Stimulated activated naive CD8-positive, alpha-beta T cell treated with anti-CD3 and anti-CD28 coated beads, Interleukin-15, Interleukin-2, amounts not matched to agents 100 U/mL and 50 U/mL, for 24 hours (primary cell): ENCODE measurements at regions not wholly inside any gene's neighbourhood (a gene's known extent, or its start where the extent isn't known, plus 50 kb on each side); places are given as distances from the start of the nearest gene placed in this dataset.

ENCODE experiments used
- ATAC-seq: fragments of 150-1000 bp; cut with Tn5 transposase; one replicate; pipeline ENCODE4 v1.10.0; 2021
- DNase-seq: peaks from one replicate; pipeline ENCODE4 v3.0.0; 2021

GRCh38 chr4:35884714-35885480 lies 359.4 kb downstream of the ARAP2 start:
- no peak for ATAC-seq

GRCh38 chr4:35897808-35898207 lies 346.5 kb downstream of the ARAP2 start:
- no peak for DNase-seq
- no peak for ATAC-seq

More at GRCh38 chr4:35884714-35885480, 359.4 kb downstream of the ARAP2 start:
- DNase-seq: no peak

- no peak for ATAC-seq
- DNase-seq: no peak
These were observed 343.7 kb downstream of the ARAP2 start for GRCh38 chr4:35900286-35901243.

GRCh38 chr4:35912174-35912573 lies 332.1 kb downstream of the ARAP2 start:
- ATAC-seq (no peak), DNase-seq (no peak)

GRCh38 chr4:35918491-35918977 lies 325.8 kb downstream of the ARAP2 start:
- no peak for DNase-seq
- ATAC-seq: no peak

GRCh38 chr4:35925806-35926205 lies 318.5 kb downstream of the ARAP2 start:
- DNase-seq: no peak
- ATAC-seq: peak; percentile 57

- DNase-seq (no peak), ATAC-seq (no peak)
These were observed 317.5 kb downstream of the ARAP2 start for GRCh38 chr4:35926788-35927187.

GRCh38 chr4:35933901-35934300 lies 310.4 kb downstream of the ARAP2 start:
- DNase-seq: no peak
- ATAC-seq: no peak

GRCh38 chr4:35934320-35934981 lies 309.9 kb downstream of the ARAP2 start:
- no peak for ATAC-seq
- DNase-seq: no peak

GRCh38 chr4:35938936-35939335 lies 305.4 kb downstream of the ARAP2 start:
- ATAC-seq: no peak
- DNase-seq: no peak

- ATAC-seq (no peak), DNase-seq (no peak)
These were observed 304.6 kb downstream of the ARAP2 start for GRCh38 chr4:35939751-35940150.

GRCh38 chr4:35942092-35942491 lies 302.2 kb downstream of the ARAP2 start:
- ATAC-seq (no peak), DNase-seq (no peak)

GRCh38 chr4:35943606-35944005 lies 300.7 kb downstream of the ARAP2 start:
- DNase-seq (no peak), ATAC-seq (no peak)

GRCh38 chr4:35948171-35948570 lies 296.1 kb downstream of the ARAP2 start:
- ATAC-seq: no peak

GRCh38 chr4:35950442-35950841 lies 293.9 kb downstream of the ARAP2 start:
- ATAC-seq (no peak), DNase-seq (no peak)

More at GRCh38 chr4:35948171-35948570, 296.1 kb downstream of the ARAP2 start:
- no peak for DNase-seq

GRCh38 chr4:35952751-35953150 lies 291.6 kb downstream of the ARAP2 start:
- no peak for ATAC-seq
- no peak for DNase-seq

- no peak for ATAC-seq
These were observed 280.9 kb downstream of the ARAP2 start for GRCh38 chr4:35963383-35963782.

GRCh38 chr4:35963974-35964515 lies 280.3 kb downstream of the ARAP2 start:
- no peak for DNase-seq
- no peak for ATAC-seq

More at GRCh38 chr4:35963383-35963782, 280.9 kb downstream of the ARAP2 start:
- DNase-seq: no peak

GRCh38 chr4:35965300-35965699 lies 279.0 kb downstream of the ARAP2 start:
- DNase-seq (no peak), ATAC-seq (no peak)

GRCh38 chr4:35966566-35966965 lies 277.7 kb downstream of the ARAP2 start:
- DNase-seq: no peak

GRCh38 chr4:35970366-35970960 lies 273.9 kb downstream of the ARAP2 start:
- ATAC-seq (peak; percentile 49), DNase-seq (no peak)

More at GRCh38 chr4:35966566-35966965, 277.7 kb downstream of the ARAP2 start:
- ATAC-seq: no peak

GRCh38 chr4:35972814-35973213 lies 271.5 kb downstream of the ARAP2 start:
- ATAC-seq (no peak), DNase-seq (no peak)
